ENCODE measurements at regions not wholly inside any gene's neighbourhood (a gene's known extent, or its start where the extent isn't known, plus 50 kb on each side); places are given as distances from the start of the nearest gene placed in this dataset.

- Mint-ChIP-seq H3K4me1 (ENCODE audit: low read depth) (no peaks in the 10 kb centered on the region), H3K4me3 (no peak overlapping the region), H3K9me3 (peaks cover 3% of the 10 kb centered on the region), H3K27me3 (ENCODE audit: low read depth) (peaks cover 3% of the 10 kb centered on the region), H3K36me3 (ENCODE audit: insufficient read depth) (no peaks in the 10 kb centered on the region)
- DNase-seq: no peak
- no peak for ATAC-seq
Measured at GRCh38 chr1:209041927-209042326, 541.6 kb upstream of the CAMK1G start.

DNA sequence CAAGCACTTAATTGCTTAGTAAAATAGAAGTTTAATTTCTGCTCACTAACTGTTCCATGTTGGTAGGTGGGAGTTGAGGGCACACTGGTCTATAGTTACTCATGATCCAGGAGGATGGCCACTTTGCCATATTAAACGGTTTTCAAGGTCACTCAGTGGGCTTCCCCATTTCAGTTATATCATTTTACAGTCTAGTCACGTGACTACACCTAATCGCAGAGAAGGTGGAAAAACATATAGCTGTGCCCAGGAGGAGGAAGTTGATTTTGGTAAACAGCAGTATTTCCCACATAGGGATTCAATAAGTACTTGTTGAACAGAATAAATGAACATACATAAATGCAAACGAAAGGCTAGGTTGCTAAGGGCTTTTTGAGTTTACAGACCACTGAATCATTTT, 541.1 kb upstream of the CAMK1G start:
- Mint-ChIP-seq H3K9me3 (peaks cover 3% of the 10 kb centered on the region), H3K4me3 (no peak overlapping the region), H3K36me3 (ENCODE audit: insufficient read depth) (no peaks in the 10 kb centered on the region)

DNA sequence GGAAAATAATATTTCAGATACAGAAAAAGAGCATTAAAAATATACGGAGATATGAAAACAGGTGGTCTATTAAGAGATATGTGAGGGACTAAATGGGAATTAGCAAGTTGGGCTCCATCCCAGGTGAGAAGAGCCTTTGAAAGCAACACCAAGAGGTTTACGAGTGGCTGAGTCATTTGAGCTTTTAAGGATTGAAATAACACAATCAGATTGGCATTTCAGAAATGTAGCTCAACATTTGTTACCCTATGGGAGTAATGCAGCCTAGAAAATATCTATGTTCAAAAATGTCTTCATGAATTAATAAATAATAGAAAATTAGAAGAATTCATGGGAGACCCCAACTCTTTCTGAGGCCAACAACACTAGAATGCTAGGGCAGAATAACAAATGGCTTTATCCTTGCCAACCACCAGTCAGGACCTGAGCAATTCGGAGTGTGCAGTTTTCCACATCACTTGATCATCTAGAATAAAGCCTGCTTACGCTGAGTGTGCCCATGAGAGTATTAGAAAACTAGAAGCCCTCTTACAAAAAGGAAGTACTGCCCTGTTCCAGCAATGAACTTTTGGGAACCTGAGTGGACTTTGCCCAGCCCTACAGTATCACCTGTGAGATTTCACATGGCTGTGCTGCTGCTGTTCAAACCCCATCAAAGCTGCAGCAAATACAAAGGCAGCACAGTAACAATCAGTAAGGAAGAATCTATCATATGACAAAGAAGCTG, 538.0 kb upstream of the CAMK1G start:
- no peak for ATAC-seq
- no peaks in the 10 kb centered on the region for H3K27me3 Mint-ChIP-seq (ENCODE audit: low read depth)
- no peaks in the 10 kb centered on the region for H3K4me1 Mint-ChIP-seq (ENCODE audit: low read depth)
- DNase-seq: no peak
- no peak overlapping the region for H3K4me3 Mint-ChIP-seq
- peaks cover 3% of the 10 kb centered on the region for H3K9me3 Mint-ChIP-seq
- H3K36me3 Mint-ChIP-seq (ENCODE audit: insufficient read depth): no peaks in the 10 kb centered on the region

More for the DNA sequence above, 541.1 kb upstream of the CAMK1G start:
- H3K27me3 Mint-ChIP-seq (ENCODE audit: low read depth): peaks cover 3% of the 10 kb centered on the region
- H3K4me1 Mint-ChIP-seq (ENCODE audit: low read depth): no peaks in the 10 kb centered on the region
- no peak for ATAC-seq
- DNase-seq: no peak

DNA sequence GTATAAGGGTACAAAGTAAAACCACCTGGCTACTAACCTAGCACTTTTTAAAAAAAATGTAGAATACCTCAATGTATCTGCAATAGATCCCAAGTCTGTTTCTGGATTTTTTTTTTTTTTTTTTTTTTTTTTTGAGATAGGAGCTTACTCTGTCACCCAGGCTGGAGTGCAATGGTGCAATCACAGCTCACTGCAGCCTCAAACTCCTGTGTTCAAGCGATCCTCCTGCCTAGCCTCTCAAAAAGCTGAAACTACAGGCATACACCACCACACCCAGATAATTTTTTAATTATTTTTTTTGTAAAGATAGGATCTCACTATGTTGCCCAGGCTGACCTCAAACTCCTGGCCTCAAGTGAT, 537.5 kb upstream of the CAMK1G start:
- Mint-ChIP-seq H3K4me1 (ENCODE audit: low read depth) (no peaks in the 10 kb centered on the region), H3K4me3 (no peak overlapping the region), H3K27me3 (ENCODE audit: low read depth) (no peaks in the 10 kb centered on the region), H3K36me3 (ENCODE audit: insufficient read depth) (no peaks in the 10 kb centered on the region), H3K9me3 (peaks cover 3% of the 10 kb centered on the region)
- DNase-seq: no peak
- no peak for ATAC-seq

DNA sequence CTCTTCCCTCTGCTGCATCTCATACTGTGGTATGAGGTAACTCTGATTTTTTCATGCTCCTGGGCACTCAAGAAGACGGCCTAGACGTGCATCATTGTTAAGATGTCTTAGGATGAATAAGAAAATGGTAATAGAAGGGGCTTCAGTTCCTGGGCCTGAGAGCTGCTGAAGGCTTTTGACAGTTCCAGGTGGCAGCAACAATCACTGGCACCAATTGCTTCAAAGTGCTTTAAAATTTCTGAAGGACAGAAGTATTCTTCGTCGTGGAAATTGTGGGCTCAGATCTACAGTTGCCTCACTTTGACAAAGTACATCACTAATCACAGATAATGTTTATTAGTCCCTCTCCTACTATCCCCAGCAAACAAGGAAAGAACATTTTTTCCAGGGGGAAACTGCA, 536.6 kb upstream of the CAMK1G start:
- DNase-seq (no peak), ATAC-seq (no peak)
- Mint-ChIP-seq H3K27me3 (ENCODE audit: low read depth) (no peaks in the 10 kb centered on the region), H3K36me3 (ENCODE audit: insufficient read depth) (no peaks in the 10 kb centered on the region), H3K4me3 (no peak overlapping the region), H3K9me3 (peaks cover 3% of the 10 kb centered on the region), H3K4me1 (ENCODE audit: low read depth) (no peaks in the 10 kb centered on the region)

DNA sequence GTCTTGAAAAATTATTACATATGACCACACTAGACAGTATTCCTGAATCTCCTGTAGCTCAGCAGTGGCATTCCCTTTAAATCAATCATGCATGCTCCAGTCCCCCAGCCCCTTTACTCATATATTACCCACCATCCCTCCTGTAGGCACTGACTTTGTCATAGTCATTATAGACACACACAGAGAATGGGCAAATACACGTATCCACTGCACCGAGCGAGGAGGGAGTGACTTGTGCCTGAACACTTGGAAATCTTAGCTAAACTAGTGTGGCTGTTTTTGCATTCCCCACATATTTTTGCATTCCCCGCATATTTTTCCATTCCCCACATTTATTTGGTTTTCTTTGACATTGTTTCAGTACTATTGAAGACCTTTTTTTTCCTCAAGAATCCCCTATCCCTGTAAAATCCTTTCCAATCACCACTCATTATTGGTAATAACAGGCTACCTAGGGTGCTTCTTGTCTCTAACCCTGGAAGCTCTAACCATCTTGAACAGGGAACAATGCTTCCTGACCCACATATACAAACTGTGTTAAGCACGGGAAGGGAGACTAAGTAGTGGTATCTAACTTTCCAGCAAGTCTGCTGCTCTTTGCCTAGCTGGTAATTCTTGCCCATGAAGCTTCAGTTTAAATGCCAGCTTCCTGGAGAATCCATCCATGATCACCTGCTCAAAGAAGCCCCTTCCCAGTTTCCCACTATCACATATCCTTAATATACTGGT, 534.4 kb upstream of the CAMK1G start:
- Mint-ChIP-seq H3K4me1 (ENCODE audit: low read depth) (no peaks in the 10 kb centered on the region), H3K9me3 (peaks cover 8% of the 10 kb centered on the region), H3K27me3 (ENCODE audit: low read depth) (no peaks in the 10 kb centered on the region), H3K4me3 (no peak overlapping the region), H3K36me3 (ENCODE audit: insufficient read depth) (no peaks in the 10 kb centered on the region)
- no peak for DNase-seq
- no peak for ATAC-seq

DNA sequence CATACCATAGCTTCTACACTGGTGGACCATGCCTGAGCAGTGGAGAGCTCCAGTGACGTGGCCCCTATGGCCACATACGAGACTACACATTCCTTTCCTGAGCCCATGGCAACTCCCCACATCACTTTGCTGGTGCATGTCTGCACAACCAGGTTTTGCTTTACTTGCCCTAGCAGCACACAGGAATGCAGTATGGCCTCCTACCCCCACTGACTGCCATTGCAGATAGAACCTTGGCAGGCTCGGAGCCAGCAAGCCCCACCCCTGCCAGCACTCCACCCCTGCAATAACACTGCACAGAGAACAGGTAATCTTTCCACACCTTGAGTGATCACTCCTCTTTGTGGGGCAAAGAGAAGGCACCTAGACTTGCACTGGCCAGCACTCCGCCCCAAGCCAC, 531.9 kb upstream of the CAMK1G start:
- Mint-ChIP-seq H3K27me3 (ENCODE audit: low read depth) (no peaks in the 10 kb centered on the region), H3K36me3 (ENCODE audit: insufficient read depth) (no peaks in the 10 kb centered on the region), H3K4me1 (ENCODE audit: low read depth) (no peaks in the 10 kb centered on the region), H3K9me3 (peaks cover 8% of the 10 kb centered on the region), H3K4me3 (no peak overlapping the region)
- DNase-seq: no peak
- no peak for ATAC-seq

GRCh38 chr1:209053587-209053986, 529.9 kb upstream of the CAMK1G start:
- Mint-ChIP-seq H3K4me1 (ENCODE audit: low read depth) (no peaks in the 10 kb centered on the region), H3K9me3 (peaks cover 8% of the 10 kb centered on the region), H3K27me3 (ENCODE audit: low read depth) (no peaks in the 10 kb centered on the region), H3K36me3 (ENCODE audit: insufficient read depth) (no peaks in the 10 kb centered on the region), H3K4me3 (no peak overlapping the region)
- DNase-seq: no peak
- ATAC-seq: no peak

- ATAC-seq (no peak), DNase-seq (no peak)
- no peaks in the 10 kb centered on the region for H3K4me1 Mint-ChIP-seq (ENCODE audit: low read depth)
- no peaks in the 10 kb centered on the region for H3K36me3 Mint-ChIP-seq (ENCODE audit: insufficient read depth)
- no peak overlapping the region for H3K4me3 Mint-ChIP-seq
- peaks cover 8% of the 10 kb centered on the region for H3K9me3 Mint-ChIP-seq
- H3K27me3 Mint-ChIP-seq (ENCODE audit: low read depth): peaks cover 2% of the 10 kb centered on the region
Measured at GRCh38 chr1:209057083-209057482, 526.4 kb upstream of the CAMK1G start.

DNA sequence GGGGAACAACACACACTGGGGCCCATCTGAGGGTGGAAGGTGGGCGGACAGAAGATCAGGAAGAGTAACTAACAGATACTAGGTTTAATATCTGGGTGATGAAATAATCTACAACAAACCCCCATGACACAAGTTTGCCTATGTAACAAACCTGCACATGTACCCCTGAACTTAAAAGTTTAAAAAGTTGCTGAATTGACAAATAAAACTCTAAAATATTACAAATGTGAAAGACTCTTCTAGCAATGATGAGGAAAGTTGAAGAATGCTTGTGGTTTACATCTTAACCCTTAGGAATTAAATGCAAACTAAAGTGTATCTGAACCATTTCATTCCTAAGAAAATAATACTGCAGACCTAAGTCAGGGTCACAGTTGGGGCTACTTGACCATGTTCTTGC, 525.6 kb upstream of the CAMK1G start:
- Mint-ChIP-seq H3K9me3 (peaks cover 2% of the 10 kb centered on the region), H3K4me1 (ENCODE audit: low read depth) (no peaks in the 10 kb centered on the region), H3K4me3 (no peak overlapping the region), H3K36me3 (ENCODE audit: insufficient read depth) (no peaks in the 10 kb centered on the region), H3K27me3 (ENCODE audit: low read depth) (peaks cover 2% of the 10 kb centered on the region)
- DNase-seq (no peak), ATAC-seq (no peak)

- DNase-seq (no peak), ATAC-seq (no peak)
- Mint-ChIP-seq H3K4me3 (no peak overlapping the region), H3K36me3 (ENCODE audit: insufficient read depth) (no peaks in the 10 kb centered on the region), H3K9me3 (no peaks in the 10 kb centered on the region), H3K4me1 (ENCODE audit: low read depth) (no peaks in the 10 kb centered on the region), H3K27me3 (ENCODE audit: low read depth) (peaks cover 2% of the 10 kb centered on the region)
Measured at GRCh38 chr1:209059376-209059775, 524.1 kb upstream of the CAMK1G start.

DNA sequence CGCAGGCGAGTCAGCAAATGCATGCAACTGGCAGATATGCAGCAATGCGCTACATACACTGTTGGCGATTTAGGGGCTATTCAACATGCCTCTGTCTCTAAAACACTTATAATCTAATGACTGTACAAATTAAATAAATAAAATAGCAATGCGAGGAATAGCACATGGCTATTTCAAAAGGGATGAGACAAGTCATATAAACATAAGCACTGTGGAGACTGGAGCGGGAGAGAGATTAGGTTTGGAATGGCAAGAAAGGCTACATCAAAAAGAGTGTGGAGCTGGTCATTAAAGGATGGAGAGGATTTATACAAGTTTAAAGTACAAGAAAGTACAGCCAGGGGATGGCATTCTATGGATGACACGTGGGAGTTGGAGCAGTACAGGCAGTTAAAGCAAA, 523.5 kb upstream of the CAMK1G start:
- DNase-seq (no peak), ATAC-seq (no peak)
- Mint-ChIP-seq H3K36me3 (ENCODE audit: insufficient read depth) (no peaks in the 10 kb centered on the region), H3K27me3 (ENCODE audit: low read depth) (peaks cover 2% of the 10 kb centered on the region), H3K4me1 (ENCODE audit: low read depth) (no peaks in the 10 kb centered on the region), H3K9me3 (no peaks in the 10 kb centered on the region), H3K4me3 (no peak overlapping the region)

- ATAC-seq: no peak
- H3K36me3 Mint-ChIP-seq (ENCODE audit: insufficient read depth): no peaks in the 10 kb centered on the region
- no peaks in the 10 kb centered on the region for H3K9me3 Mint-ChIP-seq
- peaks cover 2% of the 10 kb centered on the region for H3K27me3 Mint-ChIP-seq (ENCODE audit: low read depth)
- no peak for DNase-seq
- H3K4me3 Mint-ChIP-seq: no peak overlapping the region
- H3K4me1 Mint-ChIP-seq (ENCODE audit: low read depth): no peaks in the 10 kb centered on the region
Measured at GRCh38 chr1:209062081-209062620, 521.4 kb upstream of the CAMK1G start.

DNA sequence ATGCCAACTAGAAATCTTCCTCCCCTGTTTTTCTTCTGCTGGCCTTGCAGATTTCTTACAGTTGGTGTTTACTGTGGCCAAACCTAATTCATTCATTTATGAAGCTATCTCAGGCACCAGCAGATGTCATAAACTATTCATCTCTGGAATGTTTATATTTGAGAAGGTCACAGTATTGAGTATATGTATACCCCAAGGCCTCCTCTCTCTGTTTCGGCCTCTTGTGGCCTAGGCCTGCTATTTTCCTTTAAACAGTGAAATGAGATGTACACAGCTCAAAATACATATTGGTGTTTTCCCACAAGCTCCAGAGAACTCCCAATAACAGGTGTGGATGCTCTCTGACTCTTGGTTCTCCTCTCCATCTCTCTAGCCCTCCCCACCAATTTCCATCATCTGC, 520.7 kb upstream of the CAMK1G start:
- Mint-ChIP-seq H3K36me3 (ENCODE audit: insufficient read depth) (no peaks in the 10 kb centered on the region), H3K9me3 (no peaks in the 10 kb centered on the region), H3K4me3 (no peak overlapping the region), H3K4me1 (ENCODE audit: low read depth) (no peaks in the 10 kb centered on the region), H3K27me3 (ENCODE audit: low read depth) (peaks cover 2% of the 10 kb centered on the region)
- ATAC-seq: no peak
- no peak for DNase-seq

Data from activated T-cell treated with anti-CD3 and anti-CD28 coated beads, Interleukin-2, amount 50 U/mL, for 4 hours (primary cell).